ENCODE measurements at regions not wholly inside any gene's neighbourhood (a gene's known extent, or its start where the extent isn't known, plus 50 kb on each side); places are given as distances from the start of the nearest gene placed in this dataset.

Small RNA genes lying in the stretch of these regions (small RNA-seq; reads per million reads assigned to genes)
- 0.06 reads per million for gene RF00012 (ENCODE audit: low replicate concordance)
